Endothelial cell of umbilical vein (primary cell): ENCODE measurements at regions not wholly inside any gene's neighbourhood (a gene's known extent, or its start where the extent isn't known, plus 50 kb on each side); places are given as distances from the start of the nearest gene placed in this dataset.

ENCODE experiments used
- BruUV-seq: library from RNA; stranded (reverse); fragments of 400-500 nt; replicated peaks from 2 replicates; lab custom pipeline; 2021; lab: Mats Ljungman, UMichigan
- CTCF ChIA-PET: fragments of 300-600, 350-600 bp; sonication (Branson Sonifier 250); formaldehyde crosslinking; loops from one replicate; lab custom pipeline; 2021; ENCODE audit warnings: antibody characterized with exemption, inconsistent platforms; lab: Charles Lee
- POLR2A ChIA-PET: fragments of 300-600, 350-600 bp; sonication (Branson Sonifier 250); formaldehyde crosslinking; loops from one replicate; lab custom pipeline; 2021; ENCODE audit warnings: antibody characterized with exemption, inconsistent platforms; lab: Charles Lee
- DNase-seq: peaks from one replicate; pipeline ENCODE4 v3.0.0-alpha.2; 2011; ENCODE audit warnings: low read depth, low spot score
- FAIRE-seq: peaks from 2 replicates; lab custom pipeline; 2011; peaks lifted over from hg19 to GRCh38; lab: Jason Lieb, UNC
- H2AFZ ChIP-seq: 2 replicates; pipeline ENCODE4 v1.6.0; 2012; ENCODE audit warnings: low read depth, low read length, control low read depth, inconsistent platforms
- H3K27ac ChIP-seq: 2 replicates; pipeline ENCODE4 v1.5.1; 2011; ENCODE audit warnings: low read depth, mild to moderate bottlenecking, control low read depth, low read length, moderate library complexity; ENCODE audit not compliant: insufficient read depth
- H3K27me3 ChIP-seq, 2 experiments: 2 replicates each; pipeline versions ENCODE4 v1.6.0 to v1.6.1; 2011; ENCODE audit warnings: low read length in 2 of 2, mixed read lengths in 1 of 2; ENCODE audit not compliant: control insufficient read depth in 2 of 2, insufficient read depth in 2 of 2
- H3K36me3 ChIP-seq, 2 experiments: 2 replicates in 1 of 2; 3 replicates in 1 of 2; pipeline ENCODE4 v1.5.1; 2011; ENCODE audit warnings: low read length in 2 of 2, mild to moderate bottlenecking in 1 of 2, moderate library complexity in 1 of 2; ENCODE audit not compliant: control insufficient read depth in 2 of 2, insufficient read depth in 2 of 2; ENCODE audit errors: extremely low read depth in 1 of 2
- H3K4me1 ChIP-seq: 3 replicates; pipeline ENCODE4 v1.5.1; 2011; ENCODE audit warnings: mild to moderate bottlenecking, low read length; ENCODE audit not compliant: control insufficient read depth, insufficient read depth; ENCODE audit errors: extremely low read depth
- H3K4me2 ChIP-seq: 2 replicates; pipeline ENCODE4 v1.6.1; 2011; ENCODE audit warnings: low read length, control low read depth, mixed read lengths; ENCODE audit not compliant: insufficient read depth
- H3K4me3 ChIP-seq, 3 experiments: fragments of 200-600 bp in 1 of 3; sonication (generic), shearing (Covaris generic) in 1 of 3; replicated peaks in 1 of 3; 2 replicates each; pipeline ENCODE4 v1.5.1; 2011 to 2016; ENCODE audit warnings: control low read depth in 3 of 3, low read length in 3 of 3, mild to moderate bottlenecking in 2 of 3, inconsistent platforms in 1 of 3, low read depth in 1 of 3, moderate library complexity in 1 of 3; ENCODE audit not compliant: insufficient read depth in 1 of 3
- H3K79me2 ChIP-seq: 2 replicates; pipeline ENCODE4 v1.6.0; 2012; ENCODE audit warnings: low read length, inconsistent platforms; ENCODE audit not compliant: control insufficient read depth, insufficient read depth
- H3K9ac ChIP-seq: replicated peaks from 2 replicates; pipeline ENCODE3; 2011; ENCODE audit warnings: low read length, control low read depth; ENCODE audit not compliant: insufficient read depth; ENCODE audit errors: extremely low read depth
- H3K9me1 ChIP-seq: replicated peaks from 3 replicates; pipeline ENCODE4 v1.6.0; 2011; ENCODE audit warnings: mild to moderate bottlenecking, low read length; ENCODE audit not compliant: control insufficient read depth, insufficient read depth; ENCODE audit errors: extremely low read depth
- H3K9me3 ChIP-seq: replicated peaks from 2 replicates; pipeline ENCODE4 v1.5.1; 2012; ENCODE audit warnings: low read length, inconsistent platforms; ENCODE audit not compliant: control insufficient read depth, insufficient read depth
- H4K20me1 ChIP-seq: replicated peaks from 2 replicates; pipeline ENCODE3; 2011; ENCODE audit warnings: mild to moderate bottlenecking, low read length; ENCODE audit not compliant: control insufficient read depth, insufficient read depth; ENCODE audit errors: extremely low read depth
- CTCF ChIP-seq, 2 donors: IDR thresholded peaks; 1 replicate in 1 of 2; 2 replicates in 1 of 2; pipeline ENCODE4 v1.5.1; 2011; ENCODE audit warnings: low read length in 2 of 2, mild to moderate bottlenecking in 2 of 2, moderate library complexity in 2 of 2, control low read depth in 1 of 2, inconsistent platforms in 1 of 2, low read depth in 1 of 2; ENCODE audit not compliant: insufficient read depth in 1 of 2; ENCODE audit errors: extremely low read depth in 1 of 2
- EZH2 ChIP-seq: IDR thresholded peaks from 2 replicates; pipeline ENCODE4 v1.6.1; 2012; ENCODE audit warnings: borderline replicate concordance, low read depth, mild to moderate bottlenecking, moderate library complexity, low read length, inconsistent platforms; ENCODE audit not compliant: severe bottlenecking
- FOS ChIP-seq: IDR thresholded peaks from 2 replicates; pipeline ENCODE4 v1.6.1; 2011; ENCODE audit warnings: mild to moderate bottlenecking, low read length, moderate library complexity, borderline replicate concordance; ENCODE audit not compliant: insufficient read depth
- GATA2 ChIP-seq: IDR thresholded peaks from 2 replicates; pipeline ENCODE4 v1.7.0; 2011; ENCODE audit warnings: low read depth, mild to moderate bottlenecking, moderate library complexity, mixed read lengths, low read length; ENCODE audit not compliant: insufficient read length, insufficient read depth
- JUN ChIP-seq: IDR thresholded peaks from 2 replicates; pipeline ENCODE4 v1.6.1; 2011; ENCODE audit warnings: borderline replicate concordance, low read depth; ENCODE audit not compliant: insufficient read length, insufficient read depth
- MAX ChIP-seq: IDR thresholded peaks from 2 replicates; pipeline ENCODE4 v1.6.1; 2011; ENCODE audit not compliant: insufficient read depth, insufficient read length
- MYC ChIP-seq: IDR thresholded peaks from one replicate; pipeline ENCODE4 v1.6.1; 2011; ENCODE audit warnings: mild to moderate bottlenecking, low read depth, low read length
- POLR2A ChIP-seq: IDR thresholded peaks from 2 replicates; pipeline ENCODE4 v1.6.1; 2012; ENCODE audit warnings: low read depth, mild to moderate bottlenecking, control low read depth, low read length
- POLR2AphosphoS5 ChIP-seq: IDR thresholded peaks from 2 replicates; pipeline ENCODE4 v1.6.1; 2012; ENCODE audit warnings: low read depth, mild to moderate bottlenecking, control low read depth, low read length, moderate library complexity; ENCODE audit not compliant: insufficient read depth
- dilution Hi-C: fragments of 300-500 bp; cut with MboI; formaldehyde crosslinking; loops from one replicate; pipeline ENCODE4 v1.15.0; 2019; ENCODE audit warnings: low sequenced_read_pairs; ENCODE audit not compliant: extremely low pct_ligation_motif_present
- intact Hi-C: fragments of 100-400 bp; cut with micrococcal nuclease; formaldehyde crosslinking; loops from one replicate; pipeline ENCODE4 v1.10.0; 2022

- Histone ChIP-seq H2AFZ (no peak overlapping the region), H3K9ac (no peak overlapping the region), H3K4me3 (no peak overlapping the region), H3K27ac (no peak overlapping the region), H3K9me1 (no peaks in the 10 kb centered on the region), H3K9me3 (no peaks in the 10 kb centered on the region), H4K20me1 (no peaks in the 10 kb centered on the region), H3K36me3 (no peaks in the 10 kb centered on the region), H3K4me1 (peaks cover 6% of the 10 kb centered on the region), H3K4me2 (no peak overlapping the region), H3K27me3 (no peaks in the 10 kb centered on the region), H3K79me2 (no peaks in the 10 kb centered on the region)
- POLR2A ChIA-PET: no interaction called here
- intact Hi-C loops (no loop called here), dilution Hi-C loops (no loop called here)
- no TSS peak for BruUV-seq
- no peak for FAIRE-seq
- TF ChIP-seq JUN (no peak), FOS (no peak), GATA2 (no peak), CTCF (IDR thresholded peaks at IDR 0.05; ENCODE audit: extremely low read depth in 1 of 2, insufficient read depth in 1 of 2, low read depth in 1 of 2, low read length in 2 of 2) (no peak), EZH2 (no peak), POLR2AphosphoS5 (no peak), MYC (no peak), MAX (no peak), POLR2A (no peak)
- CTCF ChIA-PET: no interaction called here
- no peak for DNase-seq
These were observed 323.8 kb downstream of the FBXW7 start for GRCh38 chr4:152211936-152212653.
